Hepatocyte (in vitro differentiated cells): ENCODE measurements at regions not wholly inside any gene's neighbourhood (a gene's known extent, or its start where the extent isn't known, plus 50 kb on each side); places are given as distances from the start of the nearest gene placed in this dataset.

Experiments
- EZH2 ChIP-seq: fragments of 200-600 bp; sonication (generic); IDR thresholded peaks from 2 replicates; pipeline ENCODE4 v1.6.1; 2016; ENCODE audit warnings: antibody characterized with exemption, mild to moderate bottlenecking, borderline replicate concordance
- EZH2phosphoT487 ChIP-seq: fragments of 200-600 bp; sonication (generic); IDR thresholded peaks from one replicate; pipeline ENCODE4 v1.6.1; 2018; ENCODE audit warnings: antibody characterized with exemption, mild to moderate bottlenecking, low read depth, moderate library complexity; ENCODE audit not compliant: unreplicated experiment, severe bottlenecking
- TF ChIP-seq, protein P1 (sequence below): fragments of 200-600 bp; sonication (generic); IDR thresholded peaks from 2 replicates; pipeline ENCODE4 v1.5.1; 2016; ENCODE audit warnings: antibody characterized with exemption, mild to moderate bottlenecking; ENCODE audit not compliant: poor library complexity

DNA sequence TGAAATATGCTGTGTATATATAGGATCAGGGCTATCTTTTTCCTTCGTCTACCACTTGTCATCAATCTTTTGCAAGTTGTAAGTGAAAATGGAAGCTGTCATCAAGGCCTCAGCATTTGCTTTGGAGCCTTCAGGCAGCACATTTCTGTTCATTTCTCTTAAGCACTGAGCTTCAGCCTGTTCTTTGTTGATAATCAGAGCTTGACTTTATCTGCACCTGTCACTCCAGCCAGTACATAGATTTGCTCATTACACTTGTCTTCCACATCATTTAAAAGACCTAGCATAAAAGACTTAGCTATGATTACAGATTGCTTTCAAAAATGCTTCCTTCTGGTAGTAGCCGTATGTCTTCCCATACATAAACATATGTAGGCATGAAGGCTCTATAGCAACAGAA, 189.8 kb upstream of the GRIK2 start:
- TF ChIP-seq, protein P1, sequence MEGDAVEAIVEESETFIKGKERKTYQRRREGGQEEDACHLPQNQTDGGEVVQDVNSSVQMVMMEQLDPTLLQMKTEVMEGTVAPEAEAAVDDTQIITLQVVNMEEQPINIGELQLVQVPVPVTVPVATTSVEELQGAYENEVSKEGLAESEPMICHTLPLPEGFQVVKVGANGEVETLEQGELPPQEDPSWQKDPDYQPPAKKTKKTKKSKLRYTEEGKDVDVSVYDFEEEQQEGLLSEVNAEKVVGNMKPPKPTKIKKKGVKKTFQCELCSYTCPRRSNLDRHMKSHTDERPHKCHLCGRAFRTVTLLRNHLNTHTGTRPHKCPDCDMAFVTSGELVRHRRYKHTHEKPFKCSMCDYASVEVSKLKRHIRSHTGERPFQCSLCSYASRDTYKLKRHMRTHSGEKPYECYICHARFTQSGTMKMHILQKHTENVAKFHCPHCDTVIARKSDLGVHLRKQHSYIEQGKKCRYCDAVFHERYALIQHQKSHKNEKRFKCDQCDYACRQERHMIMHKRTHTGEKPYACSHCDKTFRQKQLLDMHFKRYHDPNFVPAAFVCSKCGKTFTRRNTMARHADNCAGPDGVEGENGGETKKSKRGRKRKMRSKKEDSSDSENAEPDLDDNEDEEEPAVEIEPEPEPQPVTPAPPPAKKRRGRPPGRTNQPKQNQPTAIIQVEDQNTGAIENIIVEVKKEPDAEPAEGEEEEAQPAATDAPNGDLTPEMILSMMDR: no peak
- TF ChIP-seq EZH2phosphoT487 (no peak), EZH2 (no peak)
